ENCODE measurements at regions not wholly inside any gene's neighbourhood (a gene's known extent, or its start where the extent isn't known, plus 50 kb on each side); places are given as distances from the start of the nearest gene placed in this dataset.

GRCh38 chr1:82330330-82330729, 529.6 kb downstream of the ADGRL2 start:
- Histone ChIP-seq H3K36me3 (no peaks in the 10 kb centered on the region), H3K27ac (no peak overlapping the region), H3K4me3 (no peak overlapping the region), H3K27me3 (no peaks in the 10 kb centered on the region), H3K4me1 (no peaks in the 10 kb centered on the region), H3K9me3 (no peaks in the 10 kb centered on the region)
- TF ChIP-seq POLR2A (IDR thresholded peaks at IDR 0.05): no peak
- TF ChIP-seq POLR2AphosphoS5 (IDR thresholded peaks at IDR 0.05): no peak
- no peak for DNase-seq
- 81 to 92% (median 85%) methylated on average over 2 to 3 of the region's 3 CpGs for WGBS, 5 donors
- intact Hi-C loops (cut with DNase I; ENCODE audit: low total_unique reads): no loop called here

DNA sequence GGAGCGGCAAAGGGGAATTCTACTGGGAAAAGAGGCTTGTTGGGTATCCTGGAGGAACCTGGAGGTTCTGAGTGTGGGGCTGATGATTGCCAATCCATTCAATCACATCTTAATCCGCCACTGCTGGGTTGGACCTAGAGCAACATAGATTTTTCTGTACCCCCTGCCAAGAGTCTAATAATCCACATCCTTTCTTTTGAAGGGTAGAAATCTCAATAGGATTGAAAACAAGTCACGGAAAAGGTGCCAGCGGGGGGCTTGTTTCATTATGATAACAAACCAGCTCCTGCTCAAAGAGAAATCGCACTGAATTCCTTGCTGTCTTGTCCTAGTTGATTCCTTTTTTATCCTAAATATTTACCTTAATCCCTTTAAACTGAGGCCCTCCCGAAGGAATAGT, 528.5 kb downstream of the ADGRL2 start:
- H3K27me3 ChIP-seq: no peaks in the 10 kb centered on the region
- DNase-seq: no peak
- H3K36me3 ChIP-seq: no peaks in the 10 kb centered on the region
- H3K27ac ChIP-seq: no peak overlapping the region
- no peak overlapping the region for H3K4me3 ChIP-seq
- H3K4me1 ChIP-seq: no peaks in the 10 kb centered on the region
- TF ChIP-seq EP300 (IDR thresholded peaks at IDR 0.05) (no peak), CTCF (IDR thresholded peaks at IDR 0.05) (no peak), POLR2A (IDR thresholded peaks at IDR 0.05) (no peak), POLR2AphosphoS5 (IDR thresholded peaks at IDR 0.05) (no peak)
- 82 to 92% (median 91%) methylated on average over 6 of the region's 6 CpGs for WGBS, 5 donors
- H3K9me3 ChIP-seq: no peaks in the 10 kb centered on the region
- intact Hi-C loops (cut with DNase I; ENCODE audit: low total_unique reads): no loop called here

GRCh38 chr1:82323144-82323841, 522.6 kb downstream of the ADGRL2 start:
- H3K4me3 ChIP-seq: no peak overlapping the region
- H3K27ac ChIP-seq: no peak overlapping the region
- H3K36me3 ChIP-seq: no peaks in the 10 kb centered on the region
- H3K27me3 ChIP-seq: no peaks in the 10 kb centered on the region
- TF ChIP-seq CTCF (IDR thresholded peaks at IDR 0.05): no peak
- no peak for TF ChIP-seq EP300 (IDR thresholded peaks at IDR 0.05)
- no peak for TF ChIP-seq POLR2AphosphoS5 (IDR thresholded peaks at IDR 0.05)
- TF ChIP-seq POLR2A (IDR thresholded peaks at IDR 0.05): no peak
- intact Hi-C loops (cut with DNase I; ENCODE audit: low total_unique reads): no loop called here
- WGBS, 5 donors: 83 to 87% (median 87%) methylated on average over 3 of the region's 3 CpGs
- H3K9me3 ChIP-seq: no peaks in the 10 kb centered on the region
- no peaks in the 10 kb centered on the region for H3K4me1 ChIP-seq
- no peak for DNase-seq

DNA sequence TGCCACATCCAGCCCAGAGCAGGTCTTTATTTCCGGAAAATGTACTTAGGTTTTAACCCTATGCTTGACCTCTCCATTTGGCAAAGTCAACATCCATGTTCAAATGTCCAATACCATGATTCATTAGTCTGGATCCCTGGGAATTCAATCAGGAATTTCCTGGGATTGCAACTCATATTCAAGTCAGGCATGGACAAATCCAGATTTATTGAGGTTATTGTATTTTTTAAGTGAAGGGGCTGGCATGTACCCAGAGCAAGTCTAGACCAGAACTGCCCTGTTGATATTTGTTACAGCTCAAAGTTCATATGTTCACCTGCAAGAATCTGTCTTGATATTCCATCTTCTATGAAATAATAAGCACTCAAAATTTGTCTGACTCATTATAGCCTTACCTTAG, 521.1 kb downstream of the ADGRL2 start:
- DNase-seq: no peak
- no peaks in the 10 kb centered on the region for H3K4me1 ChIP-seq
- WGBS, 5 donors: 64 to 87% (median 78%) methylated on average over 1 of the region's 1 CpG
- no peaks in the 10 kb centered on the region for H3K27me3 ChIP-seq
- H3K4me3 ChIP-seq: no peak overlapping the region
- TF ChIP-seq POLR2AphosphoS5 (IDR thresholded peaks at IDR 0.05): no peak
- no peak for TF ChIP-seq EP300 (IDR thresholded peaks at IDR 0.05)
- no peak for TF ChIP-seq POLR2A (IDR thresholded peaks at IDR 0.05)
- no peak for TF ChIP-seq CTCF (IDR thresholded peaks at IDR 0.05)
- H3K9me3 ChIP-seq: no peaks in the 10 kb centered on the region
- no peaks in the 10 kb centered on the region for H3K36me3 ChIP-seq
- no peak overlapping the region for H3K27ac ChIP-seq
- intact Hi-C loops (cut with DNase I; ENCODE audit: low total_unique reads): no loop called here

- Histone ChIP-seq H3K27ac (no peak overlapping the region), H3K4me3 (no peak overlapping the region), H3K27me3 (no peaks in the 10 kb centered on the region), H3K9me3 (no peaks in the 10 kb centered on the region), H3K4me1 (no peaks in the 10 kb centered on the region), H3K36me3 (no peaks in the 10 kb centered on the region)
- TF ChIP-seq POLR2AphosphoS5 (IDR thresholded peaks at IDR 0.05) (no peak), EP300 (IDR thresholded peaks at IDR 0.05) (no peak), CTCF (IDR thresholded peaks at IDR 0.05) (no peak), POLR2A (IDR thresholded peaks at IDR 0.05) (no peak)
- intact Hi-C loops (cut with DNase I; ENCODE audit: low total_unique reads): no loop called here
- no peak for DNase-seq
Measured at GRCh38 chr1:82319546-82319945, 518.8 kb downstream of the ADGRL2 start.

All from stomach (tissue), 8 donors.